ENCODE measurements at regions not wholly inside any gene's neighbourhood (a gene's known extent, or its start where the extent isn't known, plus 50 kb on each side); places are given as distances from the start of the nearest gene placed in this dataset.

DNA sequence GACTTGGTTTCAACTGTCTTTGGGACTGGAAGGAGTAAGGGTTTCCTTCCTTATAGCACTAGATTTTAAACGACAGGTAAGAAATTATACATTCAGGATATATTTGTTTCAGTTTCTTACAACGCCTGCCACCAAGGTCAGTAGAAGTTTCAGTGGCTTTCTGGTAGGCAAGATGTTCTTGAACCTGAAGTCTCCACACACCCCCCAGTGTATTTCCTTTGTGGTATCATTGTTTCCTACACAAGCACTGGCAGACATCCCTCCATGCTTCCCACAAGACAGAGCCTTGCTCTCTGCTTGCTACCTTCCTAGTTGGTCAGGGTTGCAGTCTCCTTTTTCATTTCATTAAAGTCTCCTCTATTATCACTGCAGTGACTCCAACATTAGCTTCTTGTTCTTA lies 283.1 kb downstream of the FLRT2 start:
- no peak overlapping the region for H3K4me3 ChIP-seq (ENCODE audit: low read depth, low read length)
- TF ChIP-seq, protein P1, sequence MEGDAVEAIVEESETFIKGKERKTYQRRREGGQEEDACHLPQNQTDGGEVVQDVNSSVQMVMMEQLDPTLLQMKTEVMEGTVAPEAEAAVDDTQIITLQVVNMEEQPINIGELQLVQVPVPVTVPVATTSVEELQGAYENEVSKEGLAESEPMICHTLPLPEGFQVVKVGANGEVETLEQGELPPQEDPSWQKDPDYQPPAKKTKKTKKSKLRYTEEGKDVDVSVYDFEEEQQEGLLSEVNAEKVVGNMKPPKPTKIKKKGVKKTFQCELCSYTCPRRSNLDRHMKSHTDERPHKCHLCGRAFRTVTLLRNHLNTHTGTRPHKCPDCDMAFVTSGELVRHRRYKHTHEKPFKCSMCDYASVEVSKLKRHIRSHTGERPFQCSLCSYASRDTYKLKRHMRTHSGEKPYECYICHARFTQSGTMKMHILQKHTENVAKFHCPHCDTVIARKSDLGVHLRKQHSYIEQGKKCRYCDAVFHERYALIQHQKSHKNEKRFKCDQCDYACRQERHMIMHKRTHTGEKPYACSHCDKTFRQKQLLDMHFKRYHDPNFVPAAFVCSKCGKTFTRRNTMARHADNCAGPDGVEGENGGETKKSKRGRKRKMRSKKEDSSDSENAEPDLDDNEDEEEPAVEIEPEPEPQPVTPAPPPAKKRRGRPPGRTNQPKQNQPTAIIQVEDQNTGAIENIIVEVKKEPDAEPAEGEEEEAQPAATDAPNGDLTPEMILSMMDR (conservative IDR thresholded peaks at IDR 0.05; ENCODE audit: low read depth, low read length), result no peak
- no peak for DNase-seq (ENCODE audit: low read depth)

DNA sequence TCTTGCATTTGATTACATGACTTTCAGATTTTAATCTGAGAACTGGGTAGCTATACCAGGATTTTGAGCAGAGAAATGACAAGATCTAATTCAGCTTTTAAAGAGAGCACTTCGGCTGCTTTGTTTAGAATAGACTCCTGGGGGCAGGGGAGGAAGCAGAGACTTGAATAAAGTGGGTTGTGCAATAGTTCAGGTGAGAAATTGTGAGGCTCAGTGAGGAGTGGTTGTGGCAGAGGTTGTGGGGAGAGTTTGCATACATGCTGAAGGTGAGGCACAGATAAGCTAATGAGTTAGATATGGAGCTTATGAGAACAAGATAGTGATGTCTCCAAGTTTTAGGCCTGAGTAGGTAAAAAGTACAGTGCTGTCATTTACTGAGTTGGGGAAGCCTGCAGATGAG lies 281.4 kb downstream of the FLRT2 start:
- no peak overlapping the region for H3K4me3 ChIP-seq (ENCODE audit: low read depth, low read length)
- no peak for DNase-seq (ENCODE audit: low read depth)
- TF ChIP-seq, protein P1 (conservative IDR thresholded peaks at IDR 0.05; ENCODE audit: low read depth, low read length), result no peak

DNA sequence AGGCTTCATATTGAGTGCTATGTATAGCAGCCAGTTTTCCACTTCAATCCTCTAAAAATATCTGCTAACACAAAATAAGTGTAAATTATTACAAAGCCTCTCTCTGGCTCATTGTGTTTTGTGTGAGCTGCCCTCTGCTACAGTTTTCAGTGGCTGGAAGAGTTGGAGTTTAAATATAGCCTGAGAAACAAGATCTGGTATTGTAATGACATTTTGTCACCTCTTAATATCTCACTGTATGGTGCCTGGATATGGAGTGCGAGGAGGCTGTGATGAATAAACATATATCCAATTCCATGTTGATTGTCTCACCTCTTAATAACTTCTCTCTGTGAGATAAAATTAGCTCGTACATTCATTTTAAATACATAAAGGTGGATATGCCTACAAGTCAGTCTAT lies 269.7 kb downstream of the FLRT2 start:
- TF ChIP-seq, protein P1 (conservative IDR thresholded peaks at IDR 0.05; ENCODE audit: low read depth, low read length), result no peak
- DNase-seq (ENCODE audit: low read depth), result no peak
- no peak overlapping the region for H3K4me3 ChIP-seq (ENCODE audit: low read depth, low read length)

DNA sequence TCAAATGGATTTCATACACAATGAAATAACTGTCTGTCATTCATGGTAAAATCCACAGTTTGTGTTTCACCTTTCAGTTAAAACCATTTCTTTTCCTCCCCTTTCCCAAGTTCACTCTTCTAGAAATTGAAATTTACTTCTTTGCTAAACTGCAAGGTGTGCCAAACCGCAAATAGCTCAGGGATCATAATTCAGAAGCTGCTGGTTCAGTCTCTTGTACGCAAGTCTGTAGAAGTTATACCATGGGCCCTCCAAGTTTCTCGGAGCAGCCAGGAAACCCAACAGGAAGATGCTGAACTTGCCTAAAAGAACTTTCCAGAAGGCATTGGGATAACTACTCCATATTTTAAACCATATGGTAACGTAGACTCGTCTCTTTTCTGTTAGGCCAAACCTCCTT lies 268.9 kb downstream of the FLRT2 start:
- DNase-seq (ENCODE audit: low read depth), result no peak
- TF ChIP-seq, protein P1 (conservative IDR thresholded peaks at IDR 0.05; ENCODE audit: low read depth, low read length), result no peak
- H3K4me3 ChIP-seq (ENCODE audit: low read depth, low read length), result no peak overlapping the region

DNA sequence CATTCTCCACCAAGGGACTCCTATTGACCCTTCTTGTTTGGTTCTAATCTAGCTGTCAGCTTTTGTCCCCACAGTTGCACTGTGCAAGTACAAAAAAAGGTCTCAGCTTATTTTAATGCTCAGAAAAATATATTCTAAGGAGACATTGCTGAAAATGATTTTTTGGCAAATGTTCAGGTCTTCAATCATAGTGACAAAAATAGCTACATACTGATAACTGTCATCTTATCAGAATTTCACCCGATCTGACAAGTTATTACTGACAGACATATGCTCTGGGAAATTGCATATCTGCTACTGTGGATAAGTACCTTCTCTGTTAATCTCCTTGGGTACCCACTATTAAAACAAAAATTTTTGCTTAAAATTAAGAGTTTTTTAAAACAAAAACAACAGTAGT lies 263.6 kb downstream of the FLRT2 start:
- TF ChIP-seq, protein P1 (conservative IDR thresholded peaks at IDR 0.05; ENCODE audit: low read depth, low read length), result no peak
- no peak for DNase-seq (ENCODE audit: low read depth)
- H3K4me3 ChIP-seq (ENCODE audit: low read depth, low read length), result no peak overlapping the region

DNA sequence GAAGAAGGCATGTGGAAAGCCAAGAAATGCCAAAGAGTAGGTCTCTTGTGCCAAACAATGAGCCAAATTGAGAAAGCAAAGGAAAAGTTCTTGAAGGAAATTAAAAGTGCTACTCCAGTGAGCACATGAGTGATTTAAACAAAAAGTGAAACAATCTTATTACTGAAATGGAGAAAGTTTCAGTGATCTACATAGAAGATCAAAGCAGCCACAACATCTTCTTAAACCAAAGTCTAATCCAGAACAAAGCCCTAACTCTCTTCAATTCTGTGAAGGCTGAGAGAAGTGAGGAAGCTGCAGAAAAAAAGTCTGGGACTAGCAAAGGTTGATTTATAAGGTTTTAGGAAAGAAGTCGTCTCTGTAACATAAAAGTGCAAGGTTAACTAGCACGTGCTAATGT lies 259.6 kb downstream of the FLRT2 start:
- TF ChIP-seq, protein P1 (conservative IDR thresholded peaks at IDR 0.05; ENCODE audit: low read depth, low read length), result no peak
- H3K4me3 ChIP-seq (ENCODE audit: low read depth, low read length), result no peak overlapping the region
- no peak for DNase-seq (ENCODE audit: low read depth)

DNA sequence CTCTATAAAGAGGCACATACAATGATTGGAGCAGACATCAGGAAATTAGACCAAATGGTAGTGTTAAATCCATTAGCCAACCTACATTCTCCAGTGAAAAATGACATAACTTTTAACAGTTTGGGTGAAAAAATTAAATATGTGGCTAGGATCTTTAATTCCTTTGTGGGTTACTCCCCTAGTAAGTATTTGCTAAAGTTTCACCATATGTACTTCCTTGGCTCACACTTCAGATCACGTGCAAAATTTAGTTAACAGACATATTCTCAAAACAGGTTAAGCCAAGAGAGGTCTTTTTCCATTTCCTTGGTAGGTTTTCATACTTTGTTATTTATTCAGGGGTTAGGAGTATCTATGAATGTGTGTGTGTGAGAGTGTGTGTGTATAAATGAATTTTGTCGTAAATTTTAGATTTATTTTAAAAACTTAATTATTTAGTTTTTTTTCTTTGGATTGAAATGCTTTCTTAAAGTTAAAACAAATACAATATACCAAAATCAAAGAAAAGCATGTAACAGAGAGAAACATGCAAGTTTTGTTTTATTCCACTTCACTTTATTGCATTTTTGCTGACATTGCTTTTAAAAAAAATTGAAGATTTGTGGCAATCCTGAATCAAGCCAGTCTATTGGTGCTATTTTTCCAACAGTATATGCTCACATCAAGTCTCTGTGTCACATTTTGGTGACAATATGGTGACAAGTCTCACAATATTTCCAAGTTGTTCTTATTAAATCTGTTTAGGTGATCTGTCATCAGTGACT lies 258.7 kb downstream of the FLRT2 start:
- TF ChIP-seq, protein P1 (conservative IDR thresholded peaks at IDR 0.05; ENCODE audit: low read depth, low read length), result no peak
- DNase-seq (ENCODE audit: low read depth), result no peak
- no peak overlapping the region for H3K4me3 ChIP-seq (ENCODE audit: low read depth, low read length)
